Sigmoid colon (tissue), 4 donors: ENCODE measurements at regions not wholly inside any gene's neighbourhood (a gene's known extent, or its start where the extent isn't known, plus 50 kb on each side); places are given as distances from the start of the nearest gene placed in this dataset.

ENCODE experiments used
- CTCF ChIP-seq, 4 experiments: fragments of 450-650 bp in 3 of 4; fragments of 200-600 bp in 1 of 4; IDR thresholded peaks; one replicate each; pipeline ENCODE4 v1.5.1; 2016 to 2019; ENCODE audit warnings: antibody characterized with exemption in 4 of 4, mild to moderate bottlenecking in 3 of 4, moderate library complexity in 2 of 4
- POLR2A ChIP-seq, 2 donors: fragments of 450-650 bp; IDR thresholded peaks; one replicate each; pipeline ENCODE4 v1.6.1; 2016; ENCODE audit warnings: antibody characterized with exemption in 2 of 2, mild to moderate bottlenecking in 2 of 2, moderate library complexity in 2 of 2
- POLR2AphosphoS5 ChIP-seq, 4 donors: sonication (generic); formaldehyde crosslinking; IDR thresholded peaks; one replicate each; pipeline ENCODE4 v1.6.1; 2017; ENCODE audit warnings: antibody characterized with exemption in 4 of 4

GRCh38 chr13:33617055-33617454, 200.9 kb upstream of the RFC3 start:
- no peak for TF ChIP-seq CTCF (IDR thresholded peaks at IDR 0.05)
- TF ChIP-seq POLR2AphosphoS5 (IDR thresholded peaks at IDR 0.05) = no peak
- TF ChIP-seq POLR2A (IDR thresholded peaks at IDR 0.05) = no peak
